ENCODE measurements at regions not wholly inside any gene's neighbourhood (a gene's known extent, or its start where the extent isn't known, plus 50 kb on each side); places are given as distances from the start of the nearest gene placed in this dataset.

GRCh38 chr10:128511284-128511683 lies 385.1 kb upstream of the MKI67 start:
- no peak for TF ChIP-seq CTCF (IDR thresholded peaks at IDR 0.05; ENCODE audit: poor library complexity)
- TF ChIP-seq EZH2 (IDR thresholded peaks at IDR 0.05; ENCODE audit: borderline replicate concordance), result no peak
- no peak for TF ChIP-seq EZH2phosphoT487 (IDR thresholded peaks at IDR 0.05; ENCODE audit: low read depth, severe bottlenecking, unreplicated experiment)
- H2AFZ ChIP-seq, result no peak overlapping the region
- no peak overlapping the region for H3K27ac ChIP-seq
- no peak for DNase-seq (ENCODE audit: low spot score)
- H3K4me3 ChIP-seq, result no peak overlapping the region
- H3K27me3 ChIP-seq, result peaks cover 4% of the 10 kb centered on the region
- WGBS (ENCODE audit: low lambda C conversion rate, missing lambda C conversion rate), result 82% methylated on average over 11 of the region's 11 CpGs
- no peak overlapping the region for H3K4me2 ChIP-seq
- H3K36me3 ChIP-seq (replicated peaks; ENCODE audit: insufficient read depth, low read depth), result no peaks in the 10 kb centered on the region
- H3K79me2 ChIP-seq, result no peaks in the 10 kb centered on the region
- H3K9me3 ChIP-seq (ENCODE audit: low read depth), result no peaks in the 10 kb centered on the region
- H4K20me1 ChIP-seq (ENCODE audit: insufficient read depth, poor library complexity, severe bottlenecking), result no peaks in the 10 kb centered on the region
- H3K9me2 ChIP-seq (replicated peaks; ENCODE audit: insufficient read depth), result no peaks in the 10 kb centered on the region
- no peaks in the 10 kb centered on the region for H3K4me1 ChIP-seq (ENCODE audit: insufficient read depth)

- H3K4me3 ChIP-seq, result no peak overlapping the region
Measured at GRCh38 chr10:128512767-128513166, 386.5 kb upstream of the MKI67 start.

GRCh38 chr10:128514536-128514935 lies 388.3 kb upstream of the MKI67 start:
- no peak overlapping the region for H3K27ac ChIP-seq
- H2AFZ ChIP-seq, result no peak overlapping the region
- H3K27me3 ChIP-seq, result peaks cover 2% of the 10 kb centered on the region
- no peak for DNase-seq (ENCODE audit: low spot score)
- no peaks in the 10 kb centered on the region for H4K20me1 ChIP-seq (ENCODE audit: insufficient read depth, poor library complexity, severe bottlenecking)
- no peak for TF ChIP-seq EZH2phosphoT487 (IDR thresholded peaks at IDR 0.05; ENCODE audit: low read depth, severe bottlenecking, unreplicated experiment)
- TF ChIP-seq CTCF (IDR thresholded peaks at IDR 0.05; ENCODE audit: poor library complexity), result no peak
- TF ChIP-seq EZH2 (IDR thresholded peaks at IDR 0.05; ENCODE audit: borderline replicate concordance), result no peak
- no peaks in the 10 kb centered on the region for H3K9me2 ChIP-seq (replicated peaks; ENCODE audit: insufficient read depth)
- WGBS (ENCODE audit: low lambda C conversion rate, missing lambda C conversion rate), result 92% methylated on average over 6 of the region's 6 CpGs
- H3K79me2 ChIP-seq, result no peaks in the 10 kb centered on the region
- H3K36me3 ChIP-seq (replicated peaks; ENCODE audit: insufficient read depth, low read depth), result no peaks in the 10 kb centered on the region
- no peak overlapping the region for H3K4me2 ChIP-seq
- H3K9me3 ChIP-seq (ENCODE audit: low read depth), result no peaks in the 10 kb centered on the region
- H3K4me3 ChIP-seq, result no peak overlapping the region
- no peaks in the 10 kb centered on the region for H3K4me1 ChIP-seq (ENCODE audit: insufficient read depth)

More at GRCh38 chr10:128512767-128513166, 386.5 kb upstream of the MKI67 start:
- H3K4me2 ChIP-seq, result no peak overlapping the region
- TF ChIP-seq EZH2phosphoT487 (IDR thresholded peaks at IDR 0.05; ENCODE audit: low read depth, severe bottlenecking, unreplicated experiment) (no peak), CTCF (IDR thresholded peaks at IDR 0.05; ENCODE audit: poor library complexity) (no peak), EZH2 (IDR thresholded peaks at IDR 0.05; ENCODE audit: borderline replicate concordance) (no peak)
- H4K20me1 ChIP-seq (ENCODE audit: insufficient read depth, poor library complexity, severe bottlenecking), result no peaks in the 10 kb centered on the region
- H3K9me3 ChIP-seq (ENCODE audit: low read depth), result no peaks in the 10 kb centered on the region
- H3K79me2 ChIP-seq, result no peaks in the 10 kb centered on the region
- H3K27me3 ChIP-seq, result no peaks in the 10 kb centered on the region
- H3K27ac ChIP-seq, result no peak overlapping the region
- WGBS (ENCODE audit: low lambda C conversion rate, missing lambda C conversion rate), result 96% methylated on average over 7 of the region's 7 CpGs
- no peaks in the 10 kb centered on the region for H3K9me2 ChIP-seq (replicated peaks; ENCODE audit: insufficient read depth)
- H3K36me3 ChIP-seq (replicated peaks; ENCODE audit: insufficient read depth, low read depth), result no peaks in the 10 kb centered on the region
- H3K4me1 ChIP-seq (ENCODE audit: insufficient read depth), result no peaks in the 10 kb centered on the region
- DNase-seq (ENCODE audit: low spot score), result no peak
- H2AFZ ChIP-seq, result no peak overlapping the region

- no peaks in the 10 kb centered on the region for H3K9me3 ChIP-seq (ENCODE audit: low read depth)
- no peak for DNase-seq (ENCODE audit: low spot score)
- peaks cover 2% of the 10 kb centered on the region for H3K27me3 ChIP-seq
- no peaks in the 10 kb centered on the region for H3K9me2 ChIP-seq (replicated peaks; ENCODE audit: insufficient read depth)
- no peak overlapping the region for H3K4me2 ChIP-seq
- no peak for TF ChIP-seq EZH2 (IDR thresholded peaks at IDR 0.05; ENCODE audit: borderline replicate concordance)
- no peak for TF ChIP-seq CTCF (IDR thresholded peaks at IDR 0.05; ENCODE audit: poor library complexity)
- no peak for TF ChIP-seq EZH2phosphoT487 (IDR thresholded peaks at IDR 0.05; ENCODE audit: low read depth, severe bottlenecking, unreplicated experiment)
- no peaks in the 10 kb centered on the region for H3K36me3 ChIP-seq (replicated peaks; ENCODE audit: insufficient read depth, low read depth)
- H3K27ac ChIP-seq, result no peak overlapping the region
- no peak overlapping the region for H2AFZ ChIP-seq
- H3K4me3 ChIP-seq, result no peak overlapping the region
- 89% methylated on average over 3 of the region's 3 CpGs for WGBS (ENCODE audit: low lambda C conversion rate, missing lambda C conversion rate)
- H4K20me1 ChIP-seq (ENCODE audit: insufficient read depth, poor library complexity, severe bottlenecking), result no peaks in the 10 kb centered on the region
- H3K4me1 ChIP-seq (ENCODE audit: insufficient read depth), result no peaks in the 10 kb centered on the region
- H3K79me2 ChIP-seq, result no peaks in the 10 kb centered on the region
Measured at GRCh38 chr10:128516180-128516579, 390.0 kb upstream of the MKI67 start.
